ENCODE measurements at regions not wholly inside any gene's neighbourhood (a gene's known extent, or its start where the extent isn't known, plus 50 kb on each side); places are given as distances from the start of the nearest gene placed in this dataset.

- Histone ChIP-seq H3K36me3 (ENCODE audit: insufficient read depth) (no peaks in the 10 kb centered on the region), H3K9me2 (ENCODE audit: insufficient read depth) (no peaks in the 10 kb centered on the region), H3K4me1 (ENCODE audit: insufficient read depth) (peaks cover 3% of the 10 kb centered on the region; the same call in 1 of the 2 replicates), H3K4me2 (no peak overlapping the region), H3K27me3 (ENCODE audit: insufficient read depth) (no peaks in the 10 kb centered on the region), H3K27ac (ENCODE audit: low read depth) (no peak overlapping the region), H3K4me3 (no peak overlapping the region), H3K79me2 (replicated peaks; ENCODE audit: insufficient read depth) (no peaks in the 10 kb centered on the region), H2AFZ (no peak overlapping the region), H3F3A (replicated peaks; ENCODE audit: low read depth) (no peaks in the 10 kb centered on the region), H4K20me1 (replicated peaks; ENCODE audit: insufficient read depth) (no peaks in the 10 kb centered on the region)
- Mint-ChIP-seq H3K36me3 (ENCODE audit: low read depth) (no peaks in the 10 kb centered on the region), H3K4me1 (peaks cover 5% of the 10 kb centered on the region; the same call in 2 of the 3 replicates), H3K9me3 (no peaks in the 10 kb centered on the region), H3K27me3 (ENCODE audit: insufficient read depth, low read depth, poor library complexity) (no peaks in the 10 kb centered on the region), H3K4me3 (no peak overlapping the region), H3K27ac (no peak overlapping the region)
- ATAC-seq = no peak
- TF ChIP-seq STAT1 (IDR thresholded peaks at IDR 0.05; ENCODE audit: unreplicated experiment) (no peak), CREB1 (CRISPR knock-in tag; IDR thresholded peaks at IDR 0.05; ENCODE audit: low read depth) (no peak), NANOG (IDR thresholded peaks at IDR 0.05; ENCODE audit: borderline replicate concordance) (no peak), EZH2phosphoT487 (IDR thresholded peaks at IDR 0.05; ENCODE audit: unreplicated experiment) (no peak), ZNF114 (CRISPR knock-in tag; IDR thresholded peaks at IDR 0.05) (no peak), POLR2AphosphoS5 (IDR thresholded peaks at IDR 0.05; ENCODE audit: low read depth) (no peak), ZNF331 (CRISPR knock-in tag; IDR thresholded peaks at IDR 0.05; ENCODE audit: low read depth) (no peak), EZH2 (IDR thresholded peaks at IDR 0.05; ENCODE audit: low read depth, unreplicated experiment) (no peak), ETS1 (IDR thresholded peaks at IDR 0.05) (no peak), JUNB (IDR thresholded peaks at IDR 0.05; ENCODE audit: unreplicated experiment) (no peak)
- TF ChIP-seq, protein P1, sequence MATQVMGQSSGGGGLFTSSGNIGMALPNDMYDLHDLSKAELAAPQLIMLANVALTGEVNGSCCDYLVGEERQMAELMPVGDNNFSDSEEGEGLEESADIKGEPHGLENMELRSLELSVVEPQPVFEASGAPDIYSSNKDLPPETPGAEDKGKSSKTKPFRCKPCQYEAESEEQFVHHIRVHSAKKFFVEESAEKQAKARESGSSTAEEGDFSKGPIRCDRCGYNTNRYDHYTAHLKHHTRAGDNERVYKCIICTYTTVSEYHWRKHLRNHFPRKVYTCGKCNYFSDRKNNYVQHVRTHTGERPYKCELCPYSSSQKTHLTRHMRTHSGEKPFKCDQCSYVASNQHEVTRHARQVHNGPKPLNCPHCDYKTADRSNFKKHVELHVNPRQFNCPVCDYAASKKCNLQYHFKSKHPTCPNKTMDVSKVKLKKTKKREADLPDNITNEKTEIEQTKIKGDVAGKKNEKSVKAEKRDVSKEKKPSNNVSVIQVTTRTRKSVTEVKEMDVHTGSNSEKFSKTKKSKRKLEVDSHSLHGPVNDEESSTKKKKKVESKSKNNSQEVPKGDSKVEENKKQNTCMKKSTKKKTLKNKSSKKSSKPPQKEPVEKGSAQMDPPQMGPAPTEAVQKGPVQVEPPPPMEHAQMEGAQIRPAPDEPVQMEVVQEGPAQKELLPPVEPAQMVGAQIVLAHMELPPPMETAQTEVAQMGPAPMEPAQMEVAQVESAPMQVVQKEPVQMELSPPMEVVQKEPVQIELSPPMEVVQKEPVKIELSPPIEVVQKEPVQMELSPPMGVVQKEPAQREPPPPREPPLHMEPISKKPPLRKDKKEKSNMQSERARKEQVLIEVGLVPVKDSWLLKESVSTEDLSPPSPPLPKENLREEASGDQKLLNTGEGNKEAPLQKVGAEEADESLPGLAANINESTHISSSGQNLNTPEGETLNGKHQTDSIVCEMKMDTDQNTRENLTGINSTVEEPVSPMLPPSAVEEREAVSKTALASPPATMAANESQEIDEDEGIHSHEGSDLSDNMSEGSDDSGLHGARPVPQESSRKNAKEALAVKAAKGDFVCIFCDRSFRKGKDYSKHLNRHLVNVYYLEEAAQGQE (IDR thresholded peaks at IDR 0.05; ENCODE audit: unreplicated experiment) = no peak
- TF ChIP-seq, protein P2, sequence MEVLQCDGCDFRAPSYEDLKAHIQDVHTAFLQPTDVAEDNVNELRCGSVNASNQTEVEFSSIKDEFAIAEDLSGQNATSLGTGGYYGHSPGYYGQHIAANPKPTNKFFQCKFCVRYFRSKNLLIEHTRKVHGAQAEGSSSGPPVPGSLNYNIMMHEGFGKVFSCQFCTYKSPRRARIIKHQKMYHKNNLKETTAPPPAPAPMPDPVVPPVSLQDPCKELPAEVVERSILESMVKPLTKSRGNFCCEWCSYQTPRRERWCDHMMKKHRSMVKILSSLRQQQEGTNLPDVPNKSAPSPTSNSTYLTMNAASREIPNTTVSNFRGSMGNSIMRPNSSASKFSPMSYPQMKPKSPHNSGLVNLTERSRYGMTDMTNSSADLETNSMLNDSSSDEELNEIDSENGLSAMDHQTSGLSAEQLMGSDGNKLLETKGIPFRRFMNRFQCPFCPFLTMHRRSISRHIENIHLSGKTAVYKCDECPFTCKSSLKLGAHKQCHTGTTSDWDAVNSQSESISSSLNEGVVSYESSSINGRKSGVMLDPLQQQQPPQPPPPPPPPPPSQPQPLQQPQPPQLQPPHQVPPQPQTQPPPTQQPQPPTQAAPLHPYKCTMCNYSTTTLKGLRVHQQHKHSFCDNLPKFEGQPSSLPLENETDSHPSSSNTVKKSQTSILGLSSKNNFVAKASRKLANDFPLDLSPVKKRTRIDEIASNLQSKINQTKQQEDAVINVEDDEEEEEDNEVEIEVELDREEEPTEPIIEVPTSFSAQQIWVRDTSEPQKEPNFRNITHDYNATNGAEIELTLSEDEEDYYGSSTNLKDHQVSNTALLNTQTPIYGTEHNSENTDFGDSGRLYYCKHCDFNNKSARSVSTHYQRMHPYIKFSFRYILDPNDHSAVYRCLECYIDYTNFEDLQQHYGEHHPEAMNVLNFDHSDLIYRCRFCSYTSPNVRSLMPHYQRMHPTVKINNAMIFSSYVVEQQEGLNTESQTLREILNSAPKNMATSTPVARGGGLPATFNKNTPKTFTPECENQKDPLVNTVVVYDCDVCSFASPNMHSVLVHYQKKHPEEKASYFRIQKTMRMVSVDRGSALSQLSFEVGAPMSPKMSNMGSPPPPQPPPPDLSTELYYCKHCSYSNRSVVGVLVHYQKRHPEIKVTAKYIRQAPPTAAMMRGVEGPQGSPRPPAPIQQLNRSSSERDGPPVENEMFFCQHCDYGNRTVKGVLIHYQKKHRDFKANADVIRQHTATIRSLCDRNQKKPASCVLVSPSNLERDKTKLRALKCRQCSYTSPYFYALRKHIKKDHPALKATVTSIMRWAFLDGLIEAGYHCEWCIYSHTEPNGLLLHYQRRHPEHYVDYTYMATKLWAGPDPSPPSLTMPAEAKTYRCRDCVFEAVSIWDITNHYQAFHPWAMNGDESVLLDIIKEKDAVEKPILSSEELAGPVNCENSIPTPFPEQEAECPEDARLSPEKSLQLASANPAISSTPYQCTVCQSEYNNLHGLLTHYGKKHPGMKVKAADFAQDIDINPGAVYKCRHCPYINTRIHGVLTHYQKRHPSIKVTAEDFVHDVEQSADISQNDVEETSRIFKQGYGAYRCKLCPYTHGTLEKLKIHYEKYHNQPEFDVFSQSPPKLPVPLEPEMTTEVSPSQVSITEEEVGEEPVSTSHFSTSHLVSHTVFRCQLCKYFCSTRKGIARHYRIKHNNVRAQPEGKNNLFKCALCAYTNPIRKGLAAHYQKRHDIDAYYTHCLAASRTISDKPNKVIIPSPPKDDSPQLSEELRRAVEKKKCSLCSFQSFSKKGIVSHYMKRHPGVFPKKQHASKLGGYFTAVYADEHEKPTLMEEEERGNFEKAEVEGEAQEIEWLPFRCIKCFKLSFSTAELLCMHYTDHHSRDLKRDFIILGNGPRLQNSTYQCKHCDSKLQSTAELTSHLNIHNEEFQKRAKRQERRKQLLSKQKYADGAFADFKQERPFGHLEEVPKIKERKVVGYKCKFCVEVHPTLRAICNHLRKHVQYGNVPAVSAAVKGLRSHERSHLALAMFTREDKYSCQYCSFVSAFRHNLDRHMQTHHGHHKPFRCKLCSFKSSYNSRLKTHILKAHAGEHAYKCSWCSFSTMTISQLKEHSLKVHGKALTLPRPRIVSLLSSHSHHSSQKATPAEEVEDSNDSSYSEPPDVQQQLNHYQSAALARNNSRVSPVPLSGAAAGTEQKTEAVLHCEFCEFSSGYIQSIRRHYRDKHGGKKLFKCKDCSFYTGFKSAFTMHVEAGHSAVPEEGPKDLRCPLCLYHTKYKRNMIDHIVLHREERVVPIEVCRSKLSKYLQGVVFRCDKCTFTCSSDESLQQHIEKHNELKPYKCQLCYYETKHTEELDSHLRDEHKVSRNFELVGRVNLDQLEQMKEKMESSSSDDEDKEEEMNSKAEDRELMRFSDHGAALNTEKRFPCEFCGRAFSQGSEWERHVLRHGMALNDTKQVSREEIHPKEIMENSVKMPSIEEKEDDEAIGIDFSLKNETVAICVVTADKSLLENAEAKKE (CRISPR knock-in tag; IDR thresholded peaks at IDR 0.05) = no peak
- TF ChIP-seq, protein P3, sequence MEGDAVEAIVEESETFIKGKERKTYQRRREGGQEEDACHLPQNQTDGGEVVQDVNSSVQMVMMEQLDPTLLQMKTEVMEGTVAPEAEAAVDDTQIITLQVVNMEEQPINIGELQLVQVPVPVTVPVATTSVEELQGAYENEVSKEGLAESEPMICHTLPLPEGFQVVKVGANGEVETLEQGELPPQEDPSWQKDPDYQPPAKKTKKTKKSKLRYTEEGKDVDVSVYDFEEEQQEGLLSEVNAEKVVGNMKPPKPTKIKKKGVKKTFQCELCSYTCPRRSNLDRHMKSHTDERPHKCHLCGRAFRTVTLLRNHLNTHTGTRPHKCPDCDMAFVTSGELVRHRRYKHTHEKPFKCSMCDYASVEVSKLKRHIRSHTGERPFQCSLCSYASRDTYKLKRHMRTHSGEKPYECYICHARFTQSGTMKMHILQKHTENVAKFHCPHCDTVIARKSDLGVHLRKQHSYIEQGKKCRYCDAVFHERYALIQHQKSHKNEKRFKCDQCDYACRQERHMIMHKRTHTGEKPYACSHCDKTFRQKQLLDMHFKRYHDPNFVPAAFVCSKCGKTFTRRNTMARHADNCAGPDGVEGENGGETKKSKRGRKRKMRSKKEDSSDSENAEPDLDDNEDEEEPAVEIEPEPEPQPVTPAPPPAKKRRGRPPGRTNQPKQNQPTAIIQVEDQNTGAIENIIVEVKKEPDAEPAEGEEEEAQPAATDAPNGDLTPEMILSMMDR (conservative IDR thresholded peaks at IDR 0.05; ENCODE audit: low read depth in 2 of 2) = no peak
- no peak for DNase-seq (ENCODE audit: low spot score)
Observed at GRCh38 chr11:25527841-25528240, 804.1 kb upstream of the ANO3 start.

All from GM23338 (cell line).